DND-41 (cell line): ENCODE measurements at regions not wholly inside any gene's neighbourhood (a gene's known extent, or its start where the extent isn't known, plus 50 kb on each side); places are given as distances from the start of the nearest gene placed in this dataset.

Source experiments
- ATAC-seq: fragments of 200-7000 bp; cut with Tn5 transposase; 3 replicates; pipeline ENCODE4 v1.9.1; 2021; ENCODE audit warnings: low read depth; ENCODE audit not compliant: insufficient read depth
- DNase-seq: peaks from one replicate; pipeline ENCODE4 v3.0.0-alpha.2; 2020
- H2AFZ ChIP-seq: 2 replicates; pipeline ENCODE4 v1.6.0; 2012; ENCODE audit warnings: low read depth, low read length
- H3K27ac ChIP-seq: 2 replicates; pipeline ENCODE4 v1.5.1; 2012; ENCODE audit warnings: low read length, inconsistent platforms
- H3K27me3 ChIP-seq: fragments of 200-600 bp; sonication (generic); 2 replicates; pipeline ENCODE4 v1.6.0; 2012; ENCODE audit warnings: low read length, mild to moderate bottlenecking, inconsistent platforms; ENCODE audit not compliant: insufficient read depth, poor library complexity
- H3K36me3 ChIP-seq: 2 replicates; pipeline ENCODE4 v1.5.1; 2012; ENCODE audit warnings: low read length, inconsistent platforms; ENCODE audit not compliant: insufficient read depth
- H3K4me1 ChIP-seq: 2 replicates; pipeline ENCODE4 v1.5.1; 2012; ENCODE audit warnings: mild to moderate bottlenecking, low read length; ENCODE audit not compliant: insufficient read depth
- H3K4me2 ChIP-seq: 2 replicates; pipeline ENCODE4 v1.6.0; 2012; ENCODE audit warnings: mild to moderate bottlenecking, moderate library complexity, low read length, inconsistent platforms; ENCODE audit not compliant: insufficient read depth
- H3K4me3 ChIP-seq, 2 experiments: fragments of 200-600 bp in 1 of 2; shearing (Covaris generic) in 1 of 2; 2 replicates each; pipeline ENCODE4 v1.5.1; 2012 to 2016; ENCODE audit warnings: inconsistent platforms in 2 of 2, low read length in 2 of 2, mild to moderate bottlenecking in 2 of 2, low read depth in 1 of 2, moderate library complexity in 1 of 2
- H3K79me2 ChIP-seq: 2 replicates; pipeline ENCODE4 v1.6.0; 2012; ENCODE audit warnings: low read length, inconsistent platforms; ENCODE audit not compliant: insufficient read depth
- H3K9ac ChIP-seq: 2 replicates; pipeline ENCODE4 v1.6.0; 2012; ENCODE audit warnings: low read depth, mild to moderate bottlenecking, inconsistent platforms, low read length, moderate library complexity
- H3K9me3 ChIP-seq: 2 replicates; pipeline ENCODE4 v1.5.1; 2012; ENCODE audit warnings: low read length, moderate library complexity, mild to moderate bottlenecking, inconsistent platforms; ENCODE audit not compliant: insufficient read depth, severe bottlenecking
- H4K20me1 ChIP-seq: 2 replicates; pipeline ENCODE4 v1.6.0; 2012; ENCODE audit warnings: low read length; ENCODE audit not compliant: insufficient read depth
- CTCF ChIP-seq: IDR thresholded peaks from 2 replicates; pipeline ENCODE4 v1.5.1; 2012; ENCODE audit warnings: borderline replicate concordance, low read length, moderate library complexity, mild to moderate bottlenecking; ENCODE audit not compliant: poor library complexity, severe bottlenecking; ENCODE audit errors: extremely low read depth
- EZH2 ChIP-seq: IDR thresholded peaks from 3 replicates; pipeline ENCODE4 v1.6.1; 2012; ENCODE audit warnings: borderline replicate concordance, low read depth, mild to moderate bottlenecking, moderate library complexity, low read length, inconsistent platforms; ENCODE audit not compliant: severe bottlenecking

GRCh38 chr1:218568962-218569550, 223.9 kb downstream of the TGFB2 start:
- Histone ChIP-seq H3K36me3 (no peaks in the 10 kb centered on the region), H2AFZ (no peak overlapping the region), H3K9ac (no peak overlapping the region)

DNA sequence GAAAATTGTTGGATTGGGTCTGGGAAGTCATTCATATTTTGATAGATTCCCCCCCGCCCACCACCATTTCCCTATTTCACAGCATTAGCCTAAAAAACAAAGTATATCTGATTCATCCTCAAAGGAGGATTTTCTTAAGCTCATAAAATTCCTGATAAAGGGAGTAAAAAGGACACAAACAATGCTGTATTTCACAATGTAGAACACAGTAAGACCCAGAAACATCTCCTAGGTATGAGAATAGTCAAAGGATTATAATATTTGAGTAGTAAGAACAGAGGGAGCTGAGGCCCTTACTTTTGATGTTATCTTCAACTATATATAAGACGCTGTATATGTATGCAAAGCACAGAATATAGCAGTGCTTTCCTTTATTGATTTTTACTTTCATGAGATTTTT, 225.3 kb downstream of the TGFB2 start:
- Histone ChIP-seq H3K9me3 (no peaks in the 10 kb centered on the region), H3K79me2 (no peaks in the 10 kb centered on the region), H3K4me1 (no peaks in the 10 kb centered on the region), H3K9ac (no peak overlapping the region), H3K27me3 (no peaks in the 10 kb centered on the region), H3K4me2 (no peak overlapping the region), H3K36me3 (no peaks in the 10 kb centered on the region), H3K4me3 (no peak overlapping the region), H3K27ac (no peak overlapping the region), H4K20me1 (no peaks in the 10 kb centered on the region), H2AFZ (no peak overlapping the region)
- DNase-seq (no peak), ATAC-seq (no peak)
- TF ChIP-seq CTCF (no peak), EZH2 (no peak)

More at GRCh38 chr1:218568962-218569550, 223.9 kb downstream of the TGFB2 start:
- H3K79me2 ChIP-seq = no peaks in the 10 kb centered on the region
- TF ChIP-seq CTCF (no peak), EZH2 (no peak)
- H3K27ac ChIP-seq = no peak overlapping the region
- no peak for ATAC-seq
- no peak for DNase-seq
- H3K4me3 ChIP-seq = no peak overlapping the region
- H3K4me2 ChIP-seq = no peak overlapping the region
- no peaks in the 10 kb centered on the region for H3K4me1 ChIP-seq
- no peaks in the 10 kb centered on the region for H3K27me3 ChIP-seq
- H3K9me3 ChIP-seq = no peaks in the 10 kb centered on the region
- H4K20me1 ChIP-seq = no peaks in the 10 kb centered on the region

GRCh38 chr1:218571491-218571890, 226.4 kb downstream of the TGFB2 start:
- H4K20me1 ChIP-seq = no peaks in the 10 kb centered on the region

More at GRCh38 chr1:218571491-218571890, 226.4 kb downstream of the TGFB2 start:
- DNase-seq = no peak
- no peak overlapping the region for H2AFZ ChIP-seq
- H3K9ac ChIP-seq = no peak overlapping the region
- no peaks in the 10 kb centered on the region for H3K9me3 ChIP-seq
- no peak overlapping the region for H3K4me2 ChIP-seq
- TF ChIP-seq CTCF (no peak), EZH2 (no peak)
- no peaks in the 10 kb centered on the region for H3K27me3 ChIP-seq
- H3K36me3 ChIP-seq = no peaks in the 10 kb centered on the region
- no peak overlapping the region for H3K27ac ChIP-seq
- no peaks in the 10 kb centered on the region for H3K79me2 ChIP-seq
- no peak overlapping the region for H3K4me3 ChIP-seq
- no peaks in the 10 kb centered on the region for H3K4me1 ChIP-seq
- ATAC-seq = no peak
